SK-N-SH treated with all-trans-retinoic acid at 6 μM for 48 hours (cell line): ENCODE measurements at regions not wholly inside any gene's neighbourhood (a gene's known extent, or its start where the extent isn't known, plus 50 kb on each side); places are given as distances from the start of the nearest gene placed in this dataset.

ENCODE experiments used
- ATAC-seq: fragments of 200-7000 bp; cut with Tn5 transposase; 3 replicates; pipeline ENCODE4 v1.9.1; 2020; ENCODE audit warnings: mild to moderate bottlenecking, moderate library complexity
- ARNTL ChIP-seq: fragments of 450-650 bp; formaldehyde crosslinking; IDR thresholded peaks from 2 replicates; pipeline ENCODE4 v1.5.0; 2020; ENCODE audit warnings: low read depth, mild to moderate bottlenecking, moderate library complexity, borderline replicate concordance
- BACH2 ChIP-seq: fragments of 250-450 bp; sonication (Bioruptor Pico); IDR thresholded peaks from 2 replicates; pipeline ENCODE4 v1.9.0; 2021; ENCODE audit warnings: mild to moderate bottlenecking, borderline replicate concordance
- CREB5 ChIP-seq: fragments of 250-450 bp; sonication (Bioruptor Pico); IDR thresholded peaks from 2 replicates; pipeline ENCODE4 v1.5.1; 2020; ENCODE audit warnings: low read depth, mild to moderate bottlenecking, moderate library complexity
- CSDC2 ChIP-seq: fragments of 250-450 bp; sonication (Bioruptor Pico); IDR thresholded peaks from 2 replicates; pipeline ENCODE4 v1.5.0; 2020; ENCODE audit warnings: mild to moderate bottlenecking, moderate library complexity
- ESRRG ChIP-seq: fragments of 250-450 bp; sonication (Bioruptor Pico); IDR thresholded peaks from 2 replicates; pipeline ENCODE4 v1.6.1; 2021; ENCODE audit warnings: mild to moderate bottlenecking
- GLIS3 ChIP-seq: fragments of 250-450 bp; sonication (Bioruptor Pico); IDR thresholded peaks from 2 replicates; pipeline ENCODE4 v1.5.0; 2020; ENCODE audit warnings: mild to moderate bottlenecking, moderate library complexity
- ISL1 ChIP-seq: fragments of 250-450 bp; sonication (Bioruptor Pico); IDR thresholded peaks from 2 replicates; pipeline ENCODE4 v2.1.2; 2022; ENCODE audit warnings: mild to moderate bottlenecking, moderate library complexity
- OSR1 ChIP-seq: fragments of 250-450 bp; sonication (Bioruptor Pico); IDR thresholded peaks from 2 replicates; pipeline ENCODE4 v1.8.0; 2022; ENCODE audit warnings: moderate library complexity, mild to moderate bottlenecking, inconsistent platforms
- POU6F1 ChIP-seq: fragments of 250-450 bp; sonication (Bioruptor Pico); IDR thresholded peaks from 2 replicates; pipeline ENCODE4 v1.8.0; 2021; ENCODE audit warnings: low read depth, mild to moderate bottlenecking, moderate library complexity, borderline replicate concordance
- PPARA ChIP-seq: fragments of 250-450 bp; sonication (Bioruptor Pico); IDR thresholded peaks from 2 replicates; pipeline ENCODE4 v1.5.0; 2020; ENCODE audit warnings: mild to moderate bottlenecking, borderline replicate concordance
- RARB ChIP-seq: fragments of 250-450 bp; sonication (Bioruptor Pico); IDR thresholded peaks from 2 replicates; pipeline ENCODE4 v1.8.0; 2021; ENCODE audit warnings: mild to moderate bottlenecking, moderate library complexity
- SNAI2 ChIP-seq: fragments of 250-450 bp; sonication (Bioruptor Pico); IDR thresholded peaks from 2 replicates; pipeline ENCODE4 v1.5.0; 2020; ENCODE audit warnings: mild to moderate bottlenecking, moderate library complexity
- TCF4 ChIP-seq: fragments of 250-450 bp; sonication (Bioruptor Pico); IDR thresholded peaks from 2 replicates; pipeline ENCODE4 v1.8.0; 2021; ENCODE audit warnings: mild to moderate bottlenecking, moderate library complexity, borderline replicate concordance
- TOX ChIP-seq: fragments of 250-450 bp; sonication (Bioruptor Pico); IDR thresholded peaks from 2 replicates; pipeline ENCODE4 v1.8.0; 2021; ENCODE audit warnings: mild to moderate bottlenecking, moderate library complexity, borderline replicate concordance
- TSHZ2 ChIP-seq: fragments of 250-450 bp; sonication (Bioruptor Pico); IDR thresholded peaks from 2 replicates; pipeline ENCODE4 v1.5.0; 2020; ENCODE audit warnings: mild to moderate bottlenecking, moderate library complexity
- ZC3H10 ChIP-seq: fragments of 250-450 bp; sonication (Bioruptor Pico); IDR thresholded peaks from 2 replicates; pipeline ENCODE4 v1.5.1; 2021; ENCODE audit warnings: mild to moderate bottlenecking, moderate library complexity
- ZFP3 ChIP-seq: fragments of 250-450 bp; sonication (Bioruptor Pico); IDR thresholded peaks from 2 replicates; pipeline ENCODE4 v1.5.0; 2020; ENCODE audit warnings: mild to moderate bottlenecking, moderate library complexity
- ZNF565 ChIP-seq: fragments of 450-650 bp; formaldehyde crosslinking; conservative IDR thresholded peaks from 2 replicates; pipeline ENCODE4 v1.5.0; 2020; ENCODE audit warnings: low read depth, mild to moderate bottlenecking, moderate library complexity
- ZNF70 ChIP-seq: fragments of 450-650 bp; formaldehyde crosslinking; IDR thresholded peaks from 2 replicates; pipeline ENCODE4 v1.5.0; 2020; ENCODE audit warnings: mild to moderate bottlenecking, moderate library complexity
- ZNF8 ChIP-seq: fragments of 450-650 bp; formaldehyde crosslinking; IDR thresholded peaks from 2 replicates; pipeline ENCODE4 v1.5.0; 2020; ENCODE audit warnings: mild to moderate bottlenecking, moderate library complexity
- TF ChIP-seq, protein P1 (sequence below): fragments of 250-450 bp; sonication (Bioruptor Pico); IDR thresholded peaks from 2 replicates; pipeline ENCODE4 v1.5.1; 2021; ENCODE audit warnings: mild to moderate bottlenecking, moderate library complexity
- TF ChIP-seq, protein P2 (sequence below): fragments of 250-450 bp; sonication (Bioruptor Pico); IDR thresholded peaks from 2 replicates; pipeline ENCODE4 v1.8.0; 2020; ENCODE audit warnings: mild to moderate bottlenecking, moderate library complexity, borderline replicate concordance

DNA sequence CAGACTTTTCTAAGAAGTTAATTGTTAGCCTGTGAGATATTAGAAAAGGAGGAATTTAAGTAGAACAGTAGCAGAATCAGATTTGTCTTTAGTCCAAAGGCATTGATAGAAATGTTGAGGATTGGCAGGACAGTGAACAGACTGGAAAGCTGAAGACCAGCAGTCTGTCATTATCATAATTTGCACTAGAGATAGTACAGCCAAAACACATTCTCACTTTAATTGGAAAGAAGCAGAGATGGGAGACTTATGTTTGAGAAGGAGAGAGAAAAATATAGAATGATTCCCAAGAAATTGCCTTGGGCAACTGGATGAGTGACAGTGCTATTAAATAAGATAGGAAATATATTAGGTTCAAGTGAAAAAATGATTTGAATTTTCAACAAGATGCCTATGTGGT lies 755.5 kb downstream of the SLITRK5 start:
- TF ChIP-seq ISL1 (CRISPR knock-in tag): no peak
- no peak for TF ChIP-seq ARNTL
- TF ChIP-seq TOX: no peak
- no peak for TF ChIP-seq ZNF8 (CRISPR knock-in tag)
- no peak for TF ChIP-seq POU6F1
- TF ChIP-seq ZFP3: no peak
- no peak for TF ChIP-seq BACH2
- no peak for TF ChIP-seq RARB (CRISPR knock-in tag)
- no peak for TF ChIP-seq CREB5
- TF ChIP-seq ZNF70 (CRISPR knock-in tag): no peak
- TF ChIP-seq SNAI2 (CRISPR knock-in tag): no peak
- TF ChIP-seq GLIS3: no peak
- no peak for TF ChIP-seq ESRRG (CRISPR knock-in tag)
- TF ChIP-seq OSR1 (CRISPR knock-in tag): no peak
- TF ChIP-seq ZC3H10 (CRISPR knock-in tag): no peak
- no peak for ATAC-seq

GRCh38 chr13:88429862-88430261 lies 758.7 kb downstream of the SLITRK5 start:
- TF ChIP-seq ZNF8 (CRISPR knock-in tag) (no peak), POU6F1 (no peak), BACH2 (no peak), OSR1 (CRISPR knock-in tag) (no peak), ESRRG (CRISPR knock-in tag) (no peak), CREB5 (no peak), ISL1 (CRISPR knock-in tag) (no peak), CSDC2 (CRISPR knock-in tag) (no peak), ZC3H10 (CRISPR knock-in tag) (no peak), SNAI2 (CRISPR knock-in tag) (no peak), TCF4 (CRISPR knock-in tag) (no peak), ZFP3 (no peak), ZNF70 (CRISPR knock-in tag) (no peak), GLIS3 (no peak)
- TF ChIP-seq, protein P1, sequence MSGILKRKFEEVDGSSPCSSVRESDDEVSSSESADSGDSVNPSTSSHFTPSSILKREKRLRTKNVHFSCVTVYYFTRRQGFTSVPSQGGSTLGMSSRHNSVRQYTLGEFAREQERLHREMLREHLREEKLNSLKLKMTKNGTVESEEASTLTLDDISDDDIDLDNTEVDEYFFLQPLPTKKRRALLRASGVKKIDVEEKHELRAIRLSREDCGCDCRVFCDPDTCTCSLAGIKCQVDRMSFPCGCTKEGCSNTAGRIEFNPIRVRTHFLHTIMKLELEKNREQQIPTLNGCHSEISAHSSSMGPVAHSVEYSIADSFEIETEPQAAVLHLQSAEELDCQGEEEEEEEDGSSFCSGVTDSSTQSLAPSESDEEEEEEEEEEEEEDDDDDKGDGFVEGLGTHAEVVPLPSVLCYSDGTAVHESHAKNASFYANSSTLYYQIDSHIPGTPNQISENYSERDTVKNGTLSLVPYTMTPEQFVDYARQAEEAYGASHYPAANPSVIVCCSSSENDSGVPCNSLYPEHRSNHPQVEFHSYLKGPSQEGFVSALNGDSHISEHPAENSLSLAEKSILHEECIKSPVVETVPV (CRISPR knock-in tag): no peak
- TF ChIP-seq, protein P2, sequence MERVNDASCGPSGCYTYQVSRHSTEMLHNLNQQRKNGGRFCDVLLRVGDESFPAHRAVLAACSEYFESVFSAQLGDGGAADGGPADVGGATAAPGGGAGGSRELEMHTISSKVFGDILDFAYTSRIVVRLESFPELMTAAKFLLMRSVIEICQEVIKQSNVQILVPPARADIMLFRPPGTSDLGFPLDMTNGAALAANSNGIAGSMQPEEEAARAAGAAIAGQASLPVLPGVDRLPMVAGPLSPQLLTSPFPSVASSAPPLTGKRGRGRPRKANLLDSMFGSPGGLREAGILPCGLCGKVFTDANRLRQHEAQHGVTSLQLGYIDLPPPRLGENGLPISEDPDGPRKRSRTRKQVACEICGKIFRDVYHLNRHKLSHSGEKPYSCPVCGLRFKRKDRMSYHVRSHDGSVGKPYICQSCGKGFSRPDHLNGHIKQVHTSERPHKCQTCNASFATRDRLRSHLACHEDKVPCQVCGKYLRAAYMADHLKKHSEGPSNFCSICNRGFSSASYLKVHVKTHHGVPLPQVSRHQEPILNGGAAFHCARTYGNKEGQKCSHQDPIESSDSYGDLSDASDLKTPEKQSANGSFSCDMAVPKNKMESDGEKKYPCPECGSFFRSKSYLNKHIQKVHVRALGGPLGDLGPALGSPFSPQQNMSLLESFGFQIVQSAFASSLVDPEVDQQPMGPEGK: no peak
- no peak for ATAC-seq

DNA sequence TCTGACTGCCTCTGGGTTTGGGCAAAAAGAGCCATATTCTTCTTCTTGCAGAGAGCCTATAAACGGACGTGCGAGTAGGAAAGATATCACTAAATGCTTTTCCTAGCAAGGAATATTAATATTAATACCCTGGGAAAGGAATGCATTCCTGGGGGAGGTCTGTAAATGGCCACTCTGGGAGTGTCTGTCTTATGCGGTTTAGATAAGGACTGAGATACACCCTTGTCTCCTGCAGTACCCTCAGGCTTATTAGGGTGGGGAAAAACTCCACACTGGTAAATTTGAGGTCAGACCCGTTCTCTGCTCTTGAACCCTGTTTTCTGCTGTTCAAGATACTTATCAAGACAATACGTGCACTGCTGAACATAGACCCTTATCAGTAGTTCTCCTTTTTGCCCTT lies 763.8 kb downstream of the SLITRK5 start:
- ATAC-seq: no peak
- TF ChIP-seq TSHZ2 (CRISPR knock-in tag) (no peak), ZNF8 (CRISPR knock-in tag) (no peak), ZNF565 (no peak), ARNTL (no peak), CSDC2 (CRISPR knock-in tag) (no peak), OSR1 (CRISPR knock-in tag) (no peak), TOX (no peak), PPARA (CRISPR knock-in tag) (no peak), TCF4 (CRISPR knock-in tag) (no peak), ISL1 (CRISPR knock-in tag) (no peak), ESRRG (CRISPR knock-in tag) (no peak), ZC3H10 (CRISPR knock-in tag) (no peak), ZNF70 (CRISPR knock-in tag) (no peak), CREB5 (no peak)
- TF ChIP-seq, protein P1 (CRISPR knock-in tag): no peak
